K562 (cell line): ENCODE measurements at regions not wholly inside any gene's neighbourhood (a gene's known extent, or its start where the extent isn't known, plus 50 kb on each side); places are given as distances from the start of the nearest gene placed in this dataset.

Experiments
- ATAC-seq: fragments of 200-7000 bp; cut with Tn5 transposase; 3 replicates; pipeline ENCODE4 v1.9.1; 2020; ENCODE audit warnings: moderate library complexity
- BruUV-seq: library from RNA; stranded (reverse); fragments of 400-500 nt; replicated peaks from 2 replicates; lab custom pipeline; 2021; lab: Mats Ljungman, UMichigan
- CTCF ChIA-PET: fragments of 300-600 bp; formaldehyde crosslinking; extraction: SDS; loops from one replicate; lab custom pipeline; 2021; ENCODE audit warnings: low intra/inter-chr PET ratio; lab: Yijun Ruan, JAX
- POLR2A ChIA-PET: fragments of 300-600, 350-650 bp; sonication (Branson Sonifier 250); formaldehyde crosslinking; extraction: SDS; loops from one replicate; lab custom pipeline; 2021; ENCODE audit warnings: antibody characterized with exemption, inconsistent platforms; lab: Yijun Ruan, JAX
- DNase-seq, 4 experiments: peaks; one replicate each; pipeline versions ENCODE4 v3.0.0 to v3.0.0-alpha.2; 2011 to 2018; ENCODE audit warnings: low spot score in 3 of 4, mixed read lengths in 3 of 4; ENCODE audit errors: extremely low read depth in 1 of 4
- FAIRE-seq: peaks from 2 replicates; lab custom pipeline; 2011; peaks lifted over from hg19 to GRCh38; lab: Jason Lieb, UNC
- H2AFZ ChIP-seq: 2 replicates; pipeline ENCODE4 v1.6.0; 2011; ENCODE audit warnings: low read depth, low read length, control low read depth, inconsistent platforms
- H3K27ac ChIP-seq: fragments of 200-600 bp; 3 replicates; pipeline ENCODE4 v1.8.0; 2011; ENCODE audit warnings: low read depth, mild to moderate bottlenecking, control low read depth, inconsistent platforms, low read length, moderate library complexity, mixed read lengths; ENCODE audit errors: extremely low read depth
- H3K27me3 ChIP-seq, 2 experiments: fragments of 300-600 bp in 1 of 2; 2 replicates in 1 of 2; 3 replicates in 1 of 2; pipeline versions ENCODE4 v1.6.0 to v1.8.0; 2011; ENCODE audit warnings: inconsistent platforms in 2 of 2, low read length in 2 of 2, mild to moderate bottlenecking in 1 of 2, mixed read lengths in 1 of 2, moderate library complexity in 1 of 2; ENCODE audit not compliant: control insufficient read depth in 2 of 2, insufficient read depth in 2 of 2
- H3K36me3 ChIP-seq: fragments of 300-600 bp; 3 replicates; pipeline ENCODE4 v1.8.0; 2011; ENCODE audit warnings: mild to moderate bottlenecking, low read length, inconsistent platforms; ENCODE audit not compliant: control insufficient read depth, insufficient read depth
- H3K4me1 ChIP-seq, 2 experiments: fragments of 200-600 bp in 1 of 2; replicated peaks in 1 of 2; 2 replicates in 1 of 2; 3 replicates in 1 of 2; pipeline versions ENCODE4 v1.5.1 to v1.8.0; 2011; ENCODE audit warnings: inconsistent platforms in 2 of 2, low read length in 2 of 2, mild to moderate bottlenecking in 1 of 2, mixed read lengths in 1 of 2, moderate library complexity in 1 of 2; ENCODE audit not compliant: control insufficient read depth in 2 of 2, insufficient read depth in 2 of 2
- H3K4me2 ChIP-seq: 2 replicates; pipeline ENCODE4 v1.6.1; 2011; ENCODE audit warnings: low read length, control low read depth, inconsistent platforms, mixed read lengths; ENCODE audit not compliant: insufficient read depth
- H3K4me3 ChIP-seq: fragments of 200-600 bp; sonication (generic), shearing (Covaris generic); 2 replicates; pipeline ENCODE4 v1.5.1; 2016; ENCODE audit warnings: control low read depth, inconsistent platforms
- H3K79me2 ChIP-seq: fragments of 200-600 bp; 3 replicates; pipeline ENCODE4 v1.8.0; 2011; ENCODE audit warnings: low read length, inconsistent platforms; ENCODE audit not compliant: control insufficient read depth, insufficient read depth
- H3K9ac ChIP-seq, 2 experiments: 2 replicates each; pipeline versions ENCODE4 v1.6.0 to v1.6.1; 2011; ENCODE audit warnings: low read depth in 2 of 2, low read length in 2 of 2, control low read depth in 1 of 2, inconsistent platforms in 1 of 2, mild to moderate bottlenecking in 1 of 2, mixed read lengths in 1 of 2; ENCODE audit not compliant: insufficient read depth in 1 of 2
- H3K9me1 ChIP-seq: one replicate; pipeline ENCODE4 v1.6.0; 2011; ENCODE audit warnings: inconsistent platforms, mild to moderate bottlenecking, low read length, moderate library complexity; ENCODE audit not compliant: control insufficient read depth, insufficient read depth
- H3K9me3 ChIP-seq: replicated peaks from 2 replicates; pipeline ENCODE4 v1.5.1; 2011; ENCODE audit warnings: low read depth, low read length, inconsistent platforms; ENCODE audit not compliant: control insufficient read depth, insufficient read depth
- H4K20me1 ChIP-seq: replicated peaks from 2 replicates; pipeline ENCODE4 v1.6.1; 2011; ENCODE audit warnings: low read length, inconsistent platforms, mixed read lengths; ENCODE audit not compliant: control insufficient read depth, insufficient read depth
- BCOR ChIP-seq: fragments of 450-650 bp; IDR thresholded peaks from 2 replicates; pipeline ENCODE4 v1.6.1; 2016
- HDGF ChIP-seq: fragments of 450-650 bp; IDR thresholded peaks from 2 replicates; pipeline ENCODE4 v1.6.1; 2016
- HNRNPL ChIP-seq: fragments of 200-400 bp; formaldehyde crosslinking; IDR thresholded peaks from 2 replicates; pipeline ENCODE4 v1.6.1; 2017; ENCODE audit warnings: low read depth, mild to moderate bottlenecking, low read length
- RBM22 ChIP-seq: fragments of 200-400 bp; formaldehyde crosslinking; IDR thresholded peaks from 2 replicates; pipeline ENCODE4 v1.6.1; 2018; ENCODE audit warnings: low read length, low read depth; ENCODE audit not compliant: poor library complexity, severe bottlenecking
- RFX5 ChIP-seq: IDR thresholded peaks from 2 replicates; pipeline ENCODE4 v1.6.1; 2011; ENCODE audit warnings: low read depth, mild to moderate bottlenecking, improper control_type of control experiment, low read length
- RHOXF2B ChIP-seq: fragments of 250-450 bp; sonication (Bioruptor Pico); conservative IDR thresholded peaks from 2 replicates; pipeline ENCODE4 v1.5.1; 2021
- TAF1 ChIP-seq: IDR thresholded peaks from 2 replicates; pipeline ENCODE4 v1.6.1; 2011; ENCODE audit warnings: mild to moderate bottlenecking, low read length, moderate library complexity; ENCODE audit not compliant: insufficient read depth, control insufficient read depth, severe bottlenecking; ENCODE audit errors: extremely low read depth
- ZNF407 ChIP-seq: fragments of 450-650 bp; IDR thresholded peaks from 2 replicates; pipeline ENCODE4 v1.6.1; 2016; ENCODE audit warnings: low read depth
- ZNF766 ChIP-seq: fragments of 200-800 bp; sonication (Bioruptor generic); conservative IDR thresholded peaks from 2 replicates; pipeline ENCODE4 v1.6.1; 2016; ENCODE audit warnings: missing genetic modification characterization, missing compliant biosample characterization
- WGBS: fragments of 100-300 bp; shearing (Covaris generic); methylation state at CpG from one replicate; pipeline ENCODE4 v1.1.6; 2016; ENCODE audit warnings: low coverage, mixed read lengths; ENCODE audit not compliant: insufficient coverage; ENCODE audit errors: missing lambda C conversion rate; 5-methylcytosine and 5-hydroxymethylcytosine counted together
- in situ Hi-C: fragments of 300-500 bp; cut with MboI; formaldehyde crosslinking; loops from 4 replicates; pipeline ENCODE4 v1.15.0; 2018; ENCODE audit warnings: inconsistent platforms, mixed read lengths
- intact Hi-C: fragments of 100-400 bp; cut with micrococcal nuclease; formaldehyde crosslinking; loops from 2 replicates; pipeline ENCODE4 v1.14.2; 2022

- FAIRE-seq = no peak
- no peaks in the 10 kb centered on the region for H4K20me1 ChIP-seq
- H2AFZ ChIP-seq = no peak overlapping the region
- H3K36me3 ChIP-seq = no peaks in the 10 kb centered on the region
- in situ Hi-C loops (no loop called here), intact Hi-C loops (no loop called here)
- CTCF ChIA-PET = no interaction called here
- no peaks in the 10 kb centered on the region for H3K9me3 ChIP-seq
- ATAC-seq = no peak
- no peaks in the 10 kb centered on the region for H3K9me1 ChIP-seq
- no peak for TF ChIP-seq RBM22
- TF ChIP-seq TAF1 = no peak
- no peak for TF ChIP-seq BCOR
- TF ChIP-seq ZNF766 (CRISPR knock-in tag) = no peak
- no peak for TF ChIP-seq HDGF
- BruUV-seq = no TSS peak
- H3K4me3 ChIP-seq = no peak overlapping the region
- no peaks in the 10 kb centered on the region for H3K79me2 ChIP-seq
- H3K27me3 ChIP-seq = no peaks in the 10 kb centered on the region
- no peaks in the 10 kb centered on the region for H3K4me1 ChIP-seq
- no peak overlapping the region for H3K4me2 ChIP-seq
- no peak for DNase-seq
- H3K9ac ChIP-seq = no peak overlapping the region
- 0% methylated on average over 2 of the region's 2 CpGs for WGBS
- no peak overlapping the region for H3K27ac ChIP-seq
- POLR2A ChIA-PET = no interaction called here
These were observed 696.5 kb upstream of the CHORDC1 start for GRCh38 chr11:90919332-90919731.

- Histone ChIP-seq H4K20me1 (no peaks in the 10 kb centered on the region), H2AFZ (no peak overlapping the region), H3K4me3 (no peak overlapping the region), H3K4me2 (no peak overlapping the region), H3K79me2 (no peaks in the 10 kb centered on the region), H3K4me1 (no peaks in the 10 kb centered on the region), H3K9me1 (no peaks in the 10 kb centered on the region), H3K9ac (no peak overlapping the region), H3K9me3 (no peaks in the 10 kb centered on the region), H3K27me3 (no peaks in the 10 kb centered on the region), H3K36me3 (no peaks in the 10 kb centered on the region), H3K27ac (no peak overlapping the region)
- BruUV-seq = no TSS peak
- DNase-seq = no peak
- CTCF ChIA-PET = no interaction called here
- ATAC-seq = no peak
- in situ Hi-C loops (no loop called here), intact Hi-C loops (no loop called here)
- FAIRE-seq = no peak
- POLR2A ChIA-PET = no interaction called here
- TF ChIP-seq RFX5 (no peak), RHOXF2B (CRISPR knock-in tag) (no peak), ZNF407 (no peak), HNRNPL (no peak)
These were observed 693.9 kb upstream of the CHORDC1 start for GRCh38 chr11:90916706-90917105.
